Chondrocyte (in vitro differentiated cells): ENCODE measurements at regions not wholly inside any gene's neighbourhood (a gene's known extent, or its start where the extent isn't known, plus 50 kb on each side); places are given as distances from the start of the nearest gene placed in this dataset.
A peak's percentile ranks its signal among the peaks of the same experiment; 100 is the strongest.

Experiments
- DNase-seq: peaks from one replicate; pipeline ENCODE4 v3.0.0; 2021; ENCODE audit warnings: mixed read lengths, low spot score
- H3K27ac Mint-ChIP-seq: one replicate; pipeline ENCODE4 v1.8.0; 2021; ENCODE audit warnings: mild to moderate bottlenecking, moderate library complexity, mixed read lengths; ENCODE audit not compliant: unreplicated experiment
- H3K27me3 Mint-ChIP-seq: 2 replicates; pipeline ENCODE4 v1.8.0; 2021; ENCODE audit warnings: low read depth, mixed read lengths
- H3K36me3 Mint-ChIP-seq: 2 replicates; pipeline ENCODE4 v1.8.0; 2021; ENCODE audit warnings: low read depth, mixed read lengths
- H3K4me1 Mint-ChIP-seq: 2 replicates; pipeline ENCODE4 v1.8.0; 2021; ENCODE audit warnings: low read depth, mild to moderate bottlenecking, mixed read lengths
- H3K4me3 Mint-ChIP-seq: one replicate; pipeline ENCODE4 v1.8.0; 2021; ENCODE audit warnings: mild to moderate bottlenecking, moderate library complexity, mixed read lengths; ENCODE audit not compliant: unreplicated experiment
- H3K9me3 Mint-ChIP-seq: 2 replicates; pipeline ENCODE4 v1.8.0; 2021; ENCODE audit warnings: low read depth, mixed read lengths
- CTCF ChIP-seq: fragments of 200-600 bp; sonication (generic); IDR thresholded peaks from 2 replicates; pipeline ENCODE4 v1.5.0; 2021; ENCODE audit warnings: antibody characterized with exemption, mild to moderate bottlenecking, moderate library complexity

DNA sequence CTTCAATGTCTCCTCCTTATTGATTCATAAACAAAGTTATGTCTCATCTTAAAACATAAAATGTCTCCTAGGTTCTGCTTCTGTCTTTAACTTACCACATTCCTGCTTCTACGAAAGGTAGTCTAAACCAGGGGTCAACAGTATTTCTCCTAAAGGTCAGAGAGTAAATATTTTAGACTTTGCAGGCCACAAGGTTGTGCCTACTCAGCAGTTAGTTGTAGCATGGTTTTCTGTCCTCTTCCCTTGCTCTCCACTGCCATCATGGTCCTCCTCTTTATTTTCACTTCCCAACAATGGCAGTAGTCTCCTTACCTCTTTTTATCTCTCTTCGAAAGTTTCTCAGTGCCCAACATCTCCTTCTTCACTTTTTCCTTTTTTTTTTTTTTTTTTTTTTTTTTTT is 68.3 kb upstream of the LRP1B start:
- Mint-ChIP-seq H3K4me3 (no peak overlapping the region), H3K27me3 (no peaks in the 10 kb centered on the region), H3K36me3 (no peaks in the 10 kb centered on the region), H3K27ac (no peak overlapping the region), H3K9me3 (no peaks in the 10 kb centered on the region), H3K4me1 (no peaks in the 10 kb centered on the region)
- no peak for DNase-seq
- TF ChIP-seq CTCF = no peak

DNA sequence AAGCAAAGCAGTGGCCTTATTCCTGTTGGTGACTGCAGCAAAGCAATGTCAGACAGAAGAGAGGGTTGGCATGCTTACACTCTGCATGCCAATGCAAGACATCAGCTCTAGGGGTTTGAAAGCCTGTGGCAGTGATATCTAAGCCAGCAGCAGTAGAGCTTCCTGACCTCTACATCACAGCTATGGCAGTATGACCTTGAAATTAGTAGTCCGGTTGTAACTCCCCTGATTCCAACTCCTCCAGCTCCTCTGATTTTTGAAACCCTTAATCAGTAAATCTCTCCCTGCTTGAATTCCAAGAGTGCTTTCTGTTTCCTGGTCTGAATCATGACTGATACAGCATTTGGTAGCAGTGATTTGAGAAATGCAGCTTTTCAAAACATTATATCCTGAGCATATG is 60.0 kb upstream of the LRP1B start:
- peaks cover 24% of the 10 kb centered on the region for H3K4me1 Mint-ChIP-seq
- H3K36me3 Mint-ChIP-seq = no peaks in the 10 kb centered on the region
- TF ChIP-seq CTCF = no peak
- no peaks in the 10 kb centered on the region for H3K27me3 Mint-ChIP-seq
- H3K27ac Mint-ChIP-seq = peak overlapping the region; percentile 32
- H3K4me3 Mint-ChIP-seq = no peak overlapping the region
- DNase-seq = no peak
- H3K9me3 Mint-ChIP-seq = peaks cover 3% of the 10 kb centered on the region

GRCh38 chr2:142189501-142189900 is 58.7 kb upstream of the LRP1B start:
- H3K4me1 Mint-ChIP-seq = peaks cover 31% of the 10 kb centered on the region
- H3K36me3 Mint-ChIP-seq = no peaks in the 10 kb centered on the region
- H3K4me3 Mint-ChIP-seq = no peak overlapping the region

GRCh38 chr2:142188562-142188961 is 57.7 kb upstream of the LRP1B start:
- H3K4me3 Mint-ChIP-seq = no peak overlapping the region
- no peaks in the 10 kb centered on the region for H3K36me3 Mint-ChIP-seq
- DNase-seq = no peak
- peaks cover 31% of the 10 kb centered on the region for H3K4me1 Mint-ChIP-seq
- H3K9me3 Mint-ChIP-seq = peaks cover 3% of the 10 kb centered on the region
- H3K27me3 Mint-ChIP-seq = no peaks in the 10 kb centered on the region
- no peak overlapping the region for H3K27ac Mint-ChIP-seq
- TF ChIP-seq CTCF = no peak

More at GRCh38 chr2:142189501-142189900, 58.7 kb upstream of the LRP1B start:
- Mint-ChIP-seq H3K9me3 (peaks cover 3% of the 10 kb centered on the region), H3K27me3 (no peaks in the 10 kb centered on the region), H3K27ac (peak overlapping the region; percentile 53)
- no peak for DNase-seq
- no peak for TF ChIP-seq CTCF

GRCh38 chr2:142180820-142181533 is 50.2 kb upstream of the LRP1B start:
- peak; percentile 70 for DNase-seq
- no peaks in the 10 kb centered on the region for H3K36me3 Mint-ChIP-seq
- no peaks in the 10 kb centered on the region for H3K27me3 Mint-ChIP-seq
- H3K4me1 Mint-ChIP-seq = peaks cover 12% of the 10 kb centered on the region
- H3K9me3 Mint-ChIP-seq = no peaks in the 10 kb centered on the region
- peak; percentile 73 for TF ChIP-seq CTCF
- H3K4me3 Mint-ChIP-seq = no peak overlapping the region
- no peak overlapping the region for H3K27ac Mint-ChIP-seq
